ENCODE measurements at regions not wholly inside any gene's neighbourhood (a gene's known extent, or its start where the extent isn't known, plus 50 kb on each side); places are given as distances from the start of the nearest gene placed in this dataset.

DNA sequence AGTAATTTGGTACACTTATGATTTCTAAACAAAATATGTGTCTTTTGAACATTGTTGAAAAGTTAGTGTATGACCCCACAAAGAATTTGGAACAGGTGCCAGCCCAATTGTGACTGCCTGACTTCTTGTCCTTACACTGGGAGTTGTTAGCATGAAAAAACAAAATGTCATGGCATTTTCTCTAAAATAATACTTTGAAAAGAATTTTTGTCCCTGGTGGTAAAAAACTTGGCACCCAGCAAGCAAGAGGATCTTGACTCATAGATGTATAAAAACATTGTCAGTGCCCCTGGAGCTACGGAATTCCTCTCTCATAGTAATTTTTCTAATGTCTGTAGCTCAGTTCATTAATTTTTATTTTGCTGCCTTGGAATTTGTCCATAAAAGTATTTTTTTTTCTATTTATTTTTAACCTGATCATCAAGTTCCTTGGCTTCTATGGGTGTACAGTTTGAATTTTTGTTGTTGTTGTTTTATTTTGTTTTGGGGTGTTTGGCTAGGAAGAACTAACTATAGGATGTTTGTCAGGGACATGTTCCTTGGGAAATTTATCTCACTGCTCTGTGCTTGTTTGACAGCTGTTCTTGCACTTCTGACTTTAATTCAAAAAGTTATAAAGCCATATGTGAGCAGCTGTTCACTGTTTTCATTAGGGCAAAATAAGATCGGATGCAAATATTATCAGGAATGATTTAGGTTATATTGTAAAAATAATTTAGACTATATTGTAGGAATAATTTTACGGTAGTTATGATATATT, 95.4 kb upstream of the NUDT6 start:
- Histone ChIP-seq H3K4me3 (no peak overlapping the region), H3K27me3 (replicated peaks in 1 of 7) (no peaks in the 10 kb centered on the region), H3K27ac (no peak overlapping the region), H3K9me3 (peaks cover 0 to 4% (median 0%) of the 10 kb centered on the region in 8 donors), H3K4me1 (no peaks in the 10 kb centered on the region), H3K36me3 (no peaks in the 10 kb centered on the region)
- no peak for DNase-seq
- intact Hi-C loops (cut with DNase I; ENCODE audit: low total_unique reads) = no loop called here
- 81 to 87% (median 85%) methylated on average over 3 of the region's 3 CpGs for WGBS, 5 donors
- TF ChIP-seq, protein P1, sequence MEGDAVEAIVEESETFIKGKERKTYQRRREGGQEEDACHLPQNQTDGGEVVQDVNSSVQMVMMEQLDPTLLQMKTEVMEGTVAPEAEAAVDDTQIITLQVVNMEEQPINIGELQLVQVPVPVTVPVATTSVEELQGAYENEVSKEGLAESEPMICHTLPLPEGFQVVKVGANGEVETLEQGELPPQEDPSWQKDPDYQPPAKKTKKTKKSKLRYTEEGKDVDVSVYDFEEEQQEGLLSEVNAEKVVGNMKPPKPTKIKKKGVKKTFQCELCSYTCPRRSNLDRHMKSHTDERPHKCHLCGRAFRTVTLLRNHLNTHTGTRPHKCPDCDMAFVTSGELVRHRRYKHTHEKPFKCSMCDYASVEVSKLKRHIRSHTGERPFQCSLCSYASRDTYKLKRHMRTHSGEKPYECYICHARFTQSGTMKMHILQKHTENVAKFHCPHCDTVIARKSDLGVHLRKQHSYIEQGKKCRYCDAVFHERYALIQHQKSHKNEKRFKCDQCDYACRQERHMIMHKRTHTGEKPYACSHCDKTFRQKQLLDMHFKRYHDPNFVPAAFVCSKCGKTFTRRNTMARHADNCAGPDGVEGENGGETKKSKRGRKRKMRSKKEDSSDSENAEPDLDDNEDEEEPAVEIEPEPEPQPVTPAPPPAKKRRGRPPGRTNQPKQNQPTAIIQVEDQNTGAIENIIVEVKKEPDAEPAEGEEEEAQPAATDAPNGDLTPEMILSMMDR (IDR thresholded peaks at IDR 0.05 in 8 of 11, conservative IDR thresholded peaks at IDR 0.05 in 3 of 11) = no peak
- TF ChIP-seq POLR2AphosphoS5 (IDR thresholded peaks at IDR 0.05) (no peak), POLR2A (IDR thresholded peaks at IDR 0.05) (no peak)

DNA sequence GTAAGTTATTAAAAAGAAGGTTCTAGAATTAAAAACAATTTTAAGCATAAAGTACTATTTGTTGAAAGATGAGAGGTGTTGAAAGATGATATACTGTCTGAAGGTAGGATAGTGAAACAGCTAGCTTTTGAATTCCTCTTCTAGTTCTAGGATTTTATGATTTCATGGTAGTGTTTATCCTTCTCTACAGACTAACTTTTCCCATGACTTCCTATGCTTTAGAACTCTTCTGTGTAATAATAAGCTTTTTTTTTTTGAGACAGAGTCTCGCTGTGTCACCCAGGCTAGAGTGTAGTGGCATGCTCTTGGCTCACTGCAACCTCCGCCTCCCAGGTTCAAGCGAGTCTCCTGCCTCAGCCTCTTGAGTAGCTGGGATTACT, 96.0 kb upstream of the NUDT6 start:
- 60 to 82% (median 65%) methylated on average over 3 of the region's 3 CpGs for WGBS, 5 donors
- DNase-seq = no peak
- intact Hi-C loops (cut with DNase I; ENCODE audit: low total_unique reads) = no loop called here
- TF ChIP-seq POLR2AphosphoS5 (IDR thresholded peaks at IDR 0.05) = no peak
- no peak for TF ChIP-seq POLR2A (IDR thresholded peaks at IDR 0.05)
- TF ChIP-seq, protein P1 (IDR thresholded peaks at IDR 0.05 in 8 of 11, conservative IDR thresholded peaks at IDR 0.05 in 3 of 11) = no peak
- Histone ChIP-seq H3K9me3 (peaks cover 0 to 4% (median 0%) of the 10 kb centered on the region in 8 donors), H3K27ac (no peak overlapping the region), H3K4me3 (no peak overlapping the region), H3K27me3 (replicated peaks in 1 of 7) (no peaks in the 10 kb centered on the region), H3K36me3 (no peaks in the 10 kb centered on the region), H3K4me1 (no peaks in the 10 kb centered on the region)

DNA sequence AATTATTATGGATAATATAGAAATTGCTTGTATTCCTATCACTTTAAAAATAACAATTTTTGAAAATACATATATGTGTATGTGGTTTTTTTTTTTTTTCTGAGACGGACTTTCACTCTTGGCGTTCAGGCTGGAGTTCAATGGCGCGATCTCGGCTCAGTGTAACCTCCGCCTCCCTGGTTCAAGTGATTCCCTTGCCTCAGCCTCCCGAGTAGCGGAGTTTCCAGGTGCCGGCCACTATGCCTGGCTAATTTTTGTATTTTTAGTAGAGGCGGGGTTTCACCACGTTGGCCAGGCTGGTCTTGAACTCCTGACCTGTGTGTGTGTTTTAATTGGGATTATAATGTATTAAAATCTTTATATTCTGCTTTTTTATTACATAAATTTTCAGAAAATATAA, 97.9 kb upstream of the NUDT6 start:
- no peak for DNase-seq
- intact Hi-C loops (cut with DNase I; ENCODE audit: low total_unique reads) = no loop called here
- 92 to 98% (median 97%) methylated on average over 11 of the region's 11 CpGs for WGBS, 5 donors

DNA sequence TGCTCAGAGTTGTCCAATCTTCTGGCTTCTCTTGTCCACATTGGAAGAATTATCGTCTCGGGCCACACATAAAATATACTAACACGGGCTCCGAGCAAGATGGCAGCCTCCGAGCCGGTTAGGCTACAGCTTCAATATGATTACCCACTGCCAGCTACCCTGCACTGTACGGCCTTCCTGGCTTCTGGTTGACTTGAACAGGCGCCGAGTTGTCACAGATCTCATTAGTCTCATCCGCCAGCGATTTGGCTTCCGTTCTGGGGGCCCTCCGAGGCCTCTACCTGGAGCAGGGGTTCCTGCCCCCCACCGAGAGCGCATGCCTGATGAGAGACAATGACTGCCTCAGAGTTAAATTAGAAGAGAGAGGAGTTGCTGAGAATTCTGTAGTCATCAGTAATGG, 101.2 kb upstream of the NUDT6 start:
- Histone ChIP-seq H3K9me3 (no peaks in the 10 kb centered on the region), H3K27me3 (replicated peaks in 1 of 7) (no peaks in the 10 kb centered on the region), H3K4me1 (peaks cover 0 to 6% (median 0%) of the 10 kb centered on the region in 6 donors), H3K36me3 (peaks cover 0 to 8% (median 3%) of the 10 kb centered on the region in 6 donors), H3K4me3 (no peak overlapping the region), H3K27ac (no peak overlapping the region)
- WGBS, 5 donors = 96 to 99% (median 98%) methylated on average over 15 of the region's 15 CpGs
- intact Hi-C loops (cut with DNase I; ENCODE audit: low total_unique reads) = no loop called here
- TF ChIP-seq POLR2AphosphoS5 (IDR thresholded peaks at IDR 0.05) (no peak), POLR2A (IDR thresholded peaks at IDR 0.05) (no peak)
- TF ChIP-seq, protein P1 (IDR thresholded peaks at IDR 0.05 in 8 of 11, conservative IDR thresholded peaks at IDR 0.05 in 3 of 11) = no peak
- no peak for DNase-seq

More for the DNA sequence above, 97.9 kb upstream of the NUDT6 start:
- no peak overlapping the region for H3K27ac ChIP-seq
- no peaks in the 10 kb centered on the region for H3K36me3 ChIP-seq
- peaks cover 0 to 5% (median 0%) of the 10 kb centered on the region in 6 donors for H3K4me1 ChIP-seq
- H3K9me3 ChIP-seq = peaks cover 0 to 4% (median 0%) of the 10 kb centered on the region in 8 donors
- TF ChIP-seq, protein P1 (IDR thresholded peaks at IDR 0.05 in 8 of 11, conservative IDR thresholded peaks at IDR 0.05 in 3 of 11) = no peak
- TF ChIP-seq POLR2A (IDR thresholded peaks at IDR 0.05) = no peak
- TF ChIP-seq POLR2AphosphoS5 (IDR thresholded peaks at IDR 0.05) = no peak
- no peak overlapping the region for H3K4me3 ChIP-seq
- H3K27me3 ChIP-seq (replicated peaks in 1 of 7) = no peaks in the 10 kb centered on the region

All from spleen (tissue), 11 donors.